HL-60 (cell line): ENCODE measurements at regions not wholly inside any gene's neighbourhood (a gene's known extent, or its start where the extent isn't known, plus 50 kb on each side); places are given as distances from the start of the nearest gene placed in this dataset.

ENCODE experiments used
- DNase-seq, 2 experiments: peaks; one replicate each; pipeline ENCODE4 v3.0.0-alpha.2; 2010 to 2020; ENCODE audit warnings: low read depth in 1 of 2, low spot score in 1 of 2
- H3K27ac ChIP-seq: fragments of 250-450 bp; sonication (Bioruptor Pico); replicated peaks from 2 replicates; pipeline ENCODE4 v1.5.1; 2020; ENCODE audit warnings: mild to moderate bottlenecking, moderate library complexity
- H3K27me3 ChIP-seq: fragments of 250-450 bp; sonication (Bioruptor Pico); 2 replicates; pipeline ENCODE4 v1.5.1; 2021; ENCODE audit warnings: mild to moderate bottlenecking, moderate library complexity; ENCODE audit not compliant: insufficient read depth, poor library complexity, severe bottlenecking
- H3K4me3 ChIP-seq: replicated peaks from 2 replicates; pipeline ENCODE4 v1.5.1; 2011; ENCODE audit warnings: mild to moderate bottlenecking, control low read depth, low read length; ENCODE audit not compliant: insufficient read depth
- GABPA ChIP-seq: IDR thresholded peaks from 2 replicates; pipeline ENCODE4 v1.6.1; 2012; ENCODE audit warnings: low read depth
- POLR2AphosphoS5 ChIP-seq: IDR thresholded peaks from 2 replicates; pipeline ENCODE4 v1.6.1; 2012; ENCODE audit warnings: low read depth
- SPI1 ChIP-seq: IDR thresholded peaks from 2 replicates; pipeline ENCODE4 v1.6.1; 2012; ENCODE audit warnings: low read depth, mild to moderate bottlenecking, borderline replicate concordance
- TF ChIP-seq, protein P1 (sequence below): IDR thresholded peaks from 2 replicates; pipeline ENCODE4 v1.6.1; 2012; ENCODE audit warnings: low read depth; ENCODE audit not compliant: insufficient replicate concordance
- TF ChIP-seq, protein P2 (sequence below): IDR thresholded peaks from one replicate; pipeline ENCODE4 v1.5.1; 2011; ENCODE audit warnings: low read length, control low read depth, inconsistent platforms; ENCODE audit not compliant: insufficient read depth

DNA sequence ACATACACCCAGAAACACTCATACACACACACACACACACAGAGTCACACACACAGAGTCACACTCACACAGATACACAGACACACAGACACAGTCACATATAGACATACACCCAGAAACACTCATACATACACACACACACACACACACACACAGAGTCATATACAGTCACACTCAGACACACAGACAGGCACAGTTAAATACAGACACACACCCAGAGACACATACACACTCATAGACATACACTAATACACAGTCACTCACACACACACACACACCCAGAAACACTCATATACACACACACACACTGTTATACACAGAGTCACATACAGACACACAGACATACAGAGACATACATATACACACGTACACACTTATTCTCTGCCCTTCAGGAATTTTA is 250.9 kb downstream of the QKI start:
- Histone ChIP-seq H3K4me3 (no peak overlapping the region), H3K27me3 (no peaks in the 10 kb centered on the region), H3K27ac (no peak overlapping the region)
- TF ChIP-seq POLR2AphosphoS5, result no peak
- TF ChIP-seq, protein P1, sequence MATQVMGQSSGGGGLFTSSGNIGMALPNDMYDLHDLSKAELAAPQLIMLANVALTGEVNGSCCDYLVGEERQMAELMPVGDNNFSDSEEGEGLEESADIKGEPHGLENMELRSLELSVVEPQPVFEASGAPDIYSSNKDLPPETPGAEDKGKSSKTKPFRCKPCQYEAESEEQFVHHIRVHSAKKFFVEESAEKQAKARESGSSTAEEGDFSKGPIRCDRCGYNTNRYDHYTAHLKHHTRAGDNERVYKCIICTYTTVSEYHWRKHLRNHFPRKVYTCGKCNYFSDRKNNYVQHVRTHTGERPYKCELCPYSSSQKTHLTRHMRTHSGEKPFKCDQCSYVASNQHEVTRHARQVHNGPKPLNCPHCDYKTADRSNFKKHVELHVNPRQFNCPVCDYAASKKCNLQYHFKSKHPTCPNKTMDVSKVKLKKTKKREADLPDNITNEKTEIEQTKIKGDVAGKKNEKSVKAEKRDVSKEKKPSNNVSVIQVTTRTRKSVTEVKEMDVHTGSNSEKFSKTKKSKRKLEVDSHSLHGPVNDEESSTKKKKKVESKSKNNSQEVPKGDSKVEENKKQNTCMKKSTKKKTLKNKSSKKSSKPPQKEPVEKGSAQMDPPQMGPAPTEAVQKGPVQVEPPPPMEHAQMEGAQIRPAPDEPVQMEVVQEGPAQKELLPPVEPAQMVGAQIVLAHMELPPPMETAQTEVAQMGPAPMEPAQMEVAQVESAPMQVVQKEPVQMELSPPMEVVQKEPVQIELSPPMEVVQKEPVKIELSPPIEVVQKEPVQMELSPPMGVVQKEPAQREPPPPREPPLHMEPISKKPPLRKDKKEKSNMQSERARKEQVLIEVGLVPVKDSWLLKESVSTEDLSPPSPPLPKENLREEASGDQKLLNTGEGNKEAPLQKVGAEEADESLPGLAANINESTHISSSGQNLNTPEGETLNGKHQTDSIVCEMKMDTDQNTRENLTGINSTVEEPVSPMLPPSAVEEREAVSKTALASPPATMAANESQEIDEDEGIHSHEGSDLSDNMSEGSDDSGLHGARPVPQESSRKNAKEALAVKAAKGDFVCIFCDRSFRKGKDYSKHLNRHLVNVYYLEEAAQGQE, result no peak
- no peak for TF ChIP-seq SPI1
- TF ChIP-seq GABPA, result no peak
- TF ChIP-seq, protein P2, sequence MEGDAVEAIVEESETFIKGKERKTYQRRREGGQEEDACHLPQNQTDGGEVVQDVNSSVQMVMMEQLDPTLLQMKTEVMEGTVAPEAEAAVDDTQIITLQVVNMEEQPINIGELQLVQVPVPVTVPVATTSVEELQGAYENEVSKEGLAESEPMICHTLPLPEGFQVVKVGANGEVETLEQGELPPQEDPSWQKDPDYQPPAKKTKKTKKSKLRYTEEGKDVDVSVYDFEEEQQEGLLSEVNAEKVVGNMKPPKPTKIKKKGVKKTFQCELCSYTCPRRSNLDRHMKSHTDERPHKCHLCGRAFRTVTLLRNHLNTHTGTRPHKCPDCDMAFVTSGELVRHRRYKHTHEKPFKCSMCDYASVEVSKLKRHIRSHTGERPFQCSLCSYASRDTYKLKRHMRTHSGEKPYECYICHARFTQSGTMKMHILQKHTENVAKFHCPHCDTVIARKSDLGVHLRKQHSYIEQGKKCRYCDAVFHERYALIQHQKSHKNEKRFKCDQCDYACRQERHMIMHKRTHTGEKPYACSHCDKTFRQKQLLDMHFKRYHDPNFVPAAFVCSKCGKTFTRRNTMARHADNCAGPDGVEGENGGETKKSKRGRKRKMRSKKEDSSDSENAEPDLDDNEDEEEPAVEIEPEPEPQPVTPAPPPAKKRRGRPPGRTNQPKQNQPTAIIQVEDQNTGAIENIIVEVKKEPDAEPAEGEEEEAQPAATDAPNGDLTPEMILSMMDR, result no peak
- DNase-seq, result no peak

DNA sequence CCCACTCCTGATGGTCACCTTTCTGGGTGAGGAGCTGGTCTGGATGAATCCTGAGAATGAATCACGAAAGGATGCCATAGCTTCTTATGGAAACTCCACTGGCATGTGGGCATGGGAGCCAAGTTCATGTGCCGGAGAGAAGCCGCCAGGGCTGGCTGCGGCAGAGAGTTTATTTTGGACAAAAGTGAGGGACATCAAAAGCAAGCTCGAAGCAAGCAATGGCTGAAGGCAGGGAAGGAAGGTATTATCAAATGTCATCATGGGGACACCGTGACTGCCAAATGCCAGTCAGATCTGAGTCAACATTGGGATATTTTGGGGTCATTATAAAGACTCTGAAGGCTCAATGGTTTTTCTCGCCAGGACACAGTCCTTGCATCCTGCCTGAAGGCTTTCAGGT is 249.1 kb downstream of the QKI start:
- no peak overlapping the region for H3K4me3 ChIP-seq
- TF ChIP-seq SPI1, result no peak
- TF ChIP-seq GABPA, result no peak
- TF ChIP-seq, protein P2, result no peak
- TF ChIP-seq, protein P1, result no peak
- TF ChIP-seq POLR2AphosphoS5, result no peak
- no peak overlapping the region for H3K27ac ChIP-seq
- no peak for DNase-seq
- no peaks in the 10 kb centered on the region for H3K27me3 ChIP-seq

DNA sequence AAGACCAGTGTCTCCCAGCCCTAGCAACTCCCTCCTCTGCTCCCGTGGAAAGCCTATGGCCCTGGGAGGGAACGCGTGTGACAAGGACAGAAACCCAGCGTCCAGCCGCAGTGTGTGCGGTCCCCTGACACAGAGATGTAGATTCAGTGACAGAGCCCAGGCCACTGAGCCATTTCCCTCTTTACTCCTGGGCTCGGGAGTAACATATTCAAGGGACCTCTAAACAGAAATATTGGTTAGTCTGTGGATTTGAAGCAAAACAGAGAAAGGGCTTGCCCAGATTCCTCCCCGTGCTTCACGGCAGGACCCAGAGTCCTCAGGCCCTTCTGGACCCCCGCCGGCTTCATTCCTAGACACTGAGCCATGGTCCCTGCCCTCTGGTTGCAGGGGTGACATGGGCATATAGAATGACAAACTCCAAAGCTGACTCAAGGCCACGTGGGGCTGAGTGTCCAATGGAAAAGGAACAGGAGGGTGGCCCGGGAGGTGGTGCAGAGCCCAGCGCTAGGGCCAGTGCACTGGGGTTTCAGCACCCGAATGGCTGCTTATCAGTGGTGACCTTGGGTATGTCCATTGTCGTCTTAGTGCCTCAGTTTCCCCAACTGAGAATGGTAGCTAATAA is 248.2 kb downstream of the QKI start:
- Histone ChIP-seq H3K27me3 (no peaks in the 10 kb centered on the region), H3K27ac (no peak overlapping the region), H3K4me3 (no peak overlapping the region)
- TF ChIP-seq, protein P1, result no peak
- TF ChIP-seq GABPA (no peak), POLR2AphosphoS5 (no peak), SPI1 (no peak)
- TF ChIP-seq, protein P2, result no peak
- DNase-seq, result no peak
